OCI-LY7 (cell line): ENCODE measurements at regions not wholly inside any gene's neighbourhood (a gene's known extent, or its start where the extent isn't known, plus 50 kb on each side); places are given as distances from the start of the nearest gene placed in this dataset.

Experiments
- BruUV-seq: library from RNA; stranded (reverse); fragments of 400-500 nt; replicated peaks from 2 replicates; lab custom pipeline; 2021; lab: Mats Ljungman, UMichigan
- CTCF ChIA-PET: fragments of 300-600 bp; sonication (Branson Sonifier 250); formaldehyde crosslinking; loops from one replicate; lab custom pipeline; 2022; ENCODE audit warnings: antibody characterized with exemption; ENCODE audit not compliant: unreplicated experiment; lab: Charles Lee
- POLR2A ChIA-PET: fragments of 300-600 bp; sonication (Branson Sonifier 250); formaldehyde crosslinking; loops from one replicate; lab custom pipeline; 2022; ENCODE audit warnings: antibody characterized with exemption; lab: Charles Lee
- DNase-seq: peaks from one replicate; pipeline ENCODE4 v3.0.0-alpha.2; 2015; ENCODE audit warnings: low spot score
- H2AFZ ChIP-seq: fragments of 200-600 bp; sonication (generic), shearing (Covaris generic); 2 replicates; pipeline ENCODE4 v1.6.1; 2014; ENCODE audit warnings: mild to moderate bottlenecking, antibody characterized with exemption, low read length, moderate library complexity
- H3K27ac ChIP-seq: fragments of 200-600 bp; sonication (generic); 2 replicates; pipeline ENCODE4 v1.5.1; 2014; ENCODE audit warnings: mixed run types, low read depth, mild to moderate bottlenecking, moderate library complexity, low read length, inconsistent platforms; ENCODE audit not compliant: poor library complexity, severe bottlenecking
- H3K36me3 ChIP-seq: fragments of 200-600 bp; sonication (generic); 2 replicates; pipeline ENCODE4 v1.6.1; 2014; ENCODE audit warnings: mild to moderate bottlenecking, antibody characterized with exemption, low read length, moderate library complexity, mixed read lengths; ENCODE audit not compliant: insufficient read depth
- H3K4me1 ChIP-seq: fragments of 200-600 bp; sonication (generic); 2 replicates; pipeline ENCODE4 v1.5.1; 2014; ENCODE audit warnings: mild to moderate bottlenecking, low read length; ENCODE audit not compliant: insufficient read depth, poor library complexity, severe bottlenecking
- H3K4me2 ChIP-seq: fragments of 200-600 bp; sonication (generic); 2 replicates; pipeline ENCODE4 v1.6.1; 2014; ENCODE audit warnings: mild to moderate bottlenecking, low read length
- H3K4me3 ChIP-seq: fragments of 200-600 bp; sonication (generic); 2 replicates; pipeline ENCODE4 v1.5.1; 2014; ENCODE audit warnings: mild to moderate bottlenecking, low read depth, low read length; ENCODE audit not compliant: poor library complexity, severe bottlenecking
- H3K79me2 ChIP-seq: fragments of 200-600 bp; sonication (generic); 2 replicates; pipeline ENCODE4 v1.6.1; 2016; ENCODE audit warnings: low read depth, mild to moderate bottlenecking, low read length, moderate library complexity, mixed read lengths; ENCODE audit not compliant: insufficient read depth
- H3K9me2 ChIP-seq: fragments of 200-600 bp; sonication (generic); 2 replicates; pipeline ENCODE4 v1.6.1; 2016; ENCODE audit warnings: mild to moderate bottlenecking, low read length, mixed read lengths; ENCODE audit not compliant: insufficient read depth
- H3K9me3 ChIP-seq: fragments of 200-600 bp; sonication (generic); 2 replicates; pipeline ENCODE4 v1.6.1; 2014; ENCODE audit warnings: mild to moderate bottlenecking, mixed run types, low read length, mixed read lengths
- H4K20me1 ChIP-seq: fragments of 200-600 bp; sonication (generic); 2 replicates; pipeline ENCODE4 v1.6.1; 2014; ENCODE audit warnings: mild to moderate bottlenecking, antibody characterized with exemption, low read length, moderate library complexity, mixed read lengths; ENCODE audit not compliant: insufficient read depth
- CTCF ChIP-seq: fragments of 200-600 bp; sonication (generic); conservative IDR thresholded peaks from 2 replicates; pipeline ENCODE4 v1.5.1; 2014; ENCODE audit warnings: mild to moderate bottlenecking, antibody characterized with exemption, low read length, moderate library complexity, mixed read lengths
- EZH2phosphoT487 ChIP-seq: fragments of 200-600 bp; sonication (generic); IDR thresholded peaks from 2 replicates; pipeline ENCODE4 v1.6.1; 2018; ENCODE audit warnings: low read depth, borderline replicate concordance, mild to moderate bottlenecking, mixed run types, antibody characterized with exemption, low read length, moderate library complexity, mixed read lengths
- intact Hi-C: fragments of 100-400 bp; cut with micrococcal nuclease; formaldehyde crosslinking; loops from one replicate; pipeline ENCODE4 v1.10.0; 2022; ENCODE audit not compliant: unreplicated experiment

GRCh38 chr20:50244352-50245149 is 53.9 kb downstream of the CEBPB start:
- Histone ChIP-seq H3K27ac (no peak overlapping the region), H3K9me2 (no peaks in the 10 kb centered on the region), H3K36me3 (no peaks in the 10 kb centered on the region), H4K20me1 (no peaks in the 10 kb centered on the region), H3K4me1 (no peaks in the 10 kb centered on the region), H3K79me2 (no peaks in the 10 kb centered on the region), H3K4me2 (no peak overlapping the region), H3K9me3 (no peaks in the 10 kb centered on the region), H2AFZ (no peak overlapping the region), H3K4me3 (no peak overlapping the region)
- no TSS peak for BruUV-seq
- no peak for DNase-seq
- CTCF ChIA-PET = interaction anchor here (0.6 kb wide), 1 partner anchor 15 kb away, joined by 3 read pairs; no protein-coding TSS in a partner anchor
- POLR2A ChIA-PET = interaction anchor here (0.9 kb wide), 1 partner anchor 41 kb away, joined by 4 read pairs; no protein-coding TSS in a partner anchor
- TF ChIP-seq EZH2phosphoT487 (no peak), CTCF (no peak)
- intact Hi-C loops = no loop called here

- intact Hi-C loops = no loop called here
- Histone ChIP-seq H3K9me3 (no peaks in the 10 kb centered on the region), H2AFZ (no peak overlapping the region), H3K4me1 (no peaks in the 10 kb centered on the region), H3K9me2 (no peaks in the 10 kb centered on the region), H3K27ac (no peak overlapping the region), H4K20me1 (no peaks in the 10 kb centered on the region), H3K4me2 (no peak overlapping the region), H3K79me2 (no peaks in the 10 kb centered on the region), H3K36me3 (no peaks in the 10 kb centered on the region), H3K4me3 (no peak overlapping the region)
- BruUV-seq = no TSS peak
- ChIA-PET POLR2A (interaction anchor here (0.9 kb wide), 1 partner anchor 40 kb away, joined by 4 read pairs; no protein-coding TSS in a partner anchor), CTCF (interaction anchor here (0.6 kb wide), 1 partner anchor 14 kb away, joined by 3 read pairs; no protein-coding TSS in a partner anchor)
- TF ChIP-seq CTCF (no peak), EZH2phosphoT487 (no peak)
- DNase-seq = no peak
Observed at GRCh38 chr20:50245498-50246366, 55.1 kb downstream of the CEBPB start.
